K562 (cell line): ENCODE measurements at regions not wholly inside any gene's neighbourhood (a gene's known extent, or its start where the extent isn't known, plus 50 kb on each side); places are given as distances from the start of the nearest gene placed in this dataset.

Source experiments
- ATAC-seq: fragments of 200-7000 bp; cut with Tn5 transposase; 3 replicates; pipeline ENCODE4 v1.9.1; 2020; ENCODE audit warnings: moderate library complexity
- BruUV-seq: library from RNA; stranded (reverse); fragments of 400-500 nt; replicated peaks from 2 replicates; lab custom pipeline; 2021; lab: Mats Ljungman, UMichigan
- CTCF ChIA-PET: fragments of 300-600 bp; formaldehyde crosslinking; extraction: SDS; loops from one replicate; lab custom pipeline; 2021; ENCODE audit warnings: low intra/inter-chr PET ratio; lab: Yijun Ruan, JAX
- POLR2A ChIA-PET: fragments of 300-600, 350-650 bp; sonication (Branson Sonifier 250); formaldehyde crosslinking; extraction: SDS; loops from one replicate; lab custom pipeline; 2021; ENCODE audit warnings: antibody characterized with exemption, inconsistent platforms; lab: Yijun Ruan, JAX
- DNase-seq, 4 experiments: peaks; one replicate each; pipeline versions ENCODE4 v3.0.0 to v3.0.0-alpha.2; 2011 to 2018; ENCODE audit warnings: low spot score in 3 of 4, mixed read lengths in 3 of 4; ENCODE audit errors: extremely low read depth in 1 of 4
- FAIRE-seq: peaks from 2 replicates; lab custom pipeline; 2011; peaks lifted over from hg19 to GRCh38; lab: Jason Lieb, UNC
- H2AFZ ChIP-seq: 2 replicates; pipeline ENCODE4 v1.6.0; 2011; ENCODE audit warnings: low read depth, low read length, control low read depth, inconsistent platforms
- H3K27ac ChIP-seq: fragments of 200-600 bp; 3 replicates; pipeline ENCODE4 v1.8.0; 2011; ENCODE audit warnings: low read depth, mild to moderate bottlenecking, control low read depth, inconsistent platforms, low read length, moderate library complexity, mixed read lengths; ENCODE audit errors: extremely low read depth
- H3K27me3 ChIP-seq, 2 experiments: fragments of 300-600 bp in 1 of 2; 2 replicates in 1 of 2; 3 replicates in 1 of 2; pipeline versions ENCODE4 v1.6.0 to v1.8.0; 2011; ENCODE audit warnings: inconsistent platforms in 2 of 2, low read length in 2 of 2, mild to moderate bottlenecking in 1 of 2, mixed read lengths in 1 of 2, moderate library complexity in 1 of 2; ENCODE audit not compliant: control insufficient read depth in 2 of 2, insufficient read depth in 2 of 2
- H3K36me3 ChIP-seq: fragments of 300-600 bp; 3 replicates; pipeline ENCODE4 v1.8.0; 2011; ENCODE audit warnings: mild to moderate bottlenecking, low read length, inconsistent platforms; ENCODE audit not compliant: control insufficient read depth, insufficient read depth
- H3K4me1 ChIP-seq, 2 experiments: fragments of 200-600 bp in 1 of 2; replicated peaks in 1 of 2; 2 replicates in 1 of 2; 3 replicates in 1 of 2; pipeline versions ENCODE4 v1.5.1 to v1.8.0; 2011; ENCODE audit warnings: inconsistent platforms in 2 of 2, low read length in 2 of 2, mild to moderate bottlenecking in 1 of 2, mixed read lengths in 1 of 2, moderate library complexity in 1 of 2; ENCODE audit not compliant: control insufficient read depth in 2 of 2, insufficient read depth in 2 of 2
- H3K4me2 ChIP-seq: 2 replicates; pipeline ENCODE4 v1.6.1; 2011; ENCODE audit warnings: low read length, control low read depth, inconsistent platforms, mixed read lengths; ENCODE audit not compliant: insufficient read depth
- H3K4me3 ChIP-seq: fragments of 200-600 bp; sonication (generic), shearing (Covaris generic); 2 replicates; pipeline ENCODE4 v1.5.1; 2016; ENCODE audit warnings: control low read depth, inconsistent platforms
- H3K79me2 ChIP-seq: fragments of 200-600 bp; 3 replicates; pipeline ENCODE4 v1.8.0; 2011; ENCODE audit warnings: low read length, inconsistent platforms; ENCODE audit not compliant: control insufficient read depth, insufficient read depth
- H3K9ac ChIP-seq, 2 experiments: 2 replicates each; pipeline versions ENCODE4 v1.6.0 to v1.6.1; 2011; ENCODE audit warnings: low read depth in 2 of 2, low read length in 2 of 2, control low read depth in 1 of 2, inconsistent platforms in 1 of 2, mild to moderate bottlenecking in 1 of 2, mixed read lengths in 1 of 2; ENCODE audit not compliant: insufficient read depth in 1 of 2
- H3K9me1 ChIP-seq: one replicate; pipeline ENCODE4 v1.6.0; 2011; ENCODE audit warnings: inconsistent platforms, mild to moderate bottlenecking, low read length, moderate library complexity; ENCODE audit not compliant: control insufficient read depth, insufficient read depth
- H3K9me3 ChIP-seq: replicated peaks from 2 replicates; pipeline ENCODE4 v1.5.1; 2011; ENCODE audit warnings: low read depth, low read length, inconsistent platforms; ENCODE audit not compliant: control insufficient read depth, insufficient read depth
- H4K20me1 ChIP-seq: replicated peaks from 2 replicates; pipeline ENCODE4 v1.6.1; 2011; ENCODE audit warnings: low read length, inconsistent platforms, mixed read lengths; ENCODE audit not compliant: control insufficient read depth, insufficient read depth
- GMEB1 ChIP-seq: fragments of 250-450 bp; sonication (Bioruptor Pico); IDR thresholded peaks from 2 replicates; pipeline ENCODE4 v1.4.0; 2020; ENCODE audit warnings: mild to moderate bottlenecking
- MED1 ChIP-seq: sonication (generic); formaldehyde crosslinking; IDR thresholded peaks from 2 replicates; pipeline ENCODE4 v1.8.1; 2023; ENCODE audit warnings: missing genetic modification reagents, borderline replicate concordance
- MTA2 ChIP-seq: fragments of 450-650 bp; IDR thresholded peaks from 2 replicates; pipeline ENCODE4 v1.6.1; 2016; ENCODE audit warnings: low read depth
- POLR2AphosphoS2 ChIP-seq: IDR thresholded peaks from 2 replicates; pipeline ENCODE4 v1.6.1; 2012; ENCODE audit warnings: low read length, improper control_type of control experiment
- PTBP1 ChIP-seq: fragments of 200-400 bp; formaldehyde crosslinking; IDR thresholded peaks from 2 replicates; pipeline ENCODE4 v1.6.1; 2017; ENCODE audit warnings: low read depth, low read length
- ZBTB17 ChIP-seq: fragments of 450-650 bp; formaldehyde crosslinking; IDR thresholded peaks from 2 replicates; pipeline ENCODE4 v1.4.0; 2020; ENCODE audit warnings: mild to moderate bottlenecking
- ZFPM2 ChIP-seq: fragments of 250-450 bp; sonication (Bioruptor Pico); IDR thresholded peaks from 2 replicates; pipeline ENCODE4 v1.5.1; 2022; ENCODE audit warnings: mild to moderate bottlenecking
- WGBS: fragments of 100-300 bp; shearing (Covaris generic); methylation state at CpG from one replicate; pipeline ENCODE4 v1.1.6; 2016; ENCODE audit warnings: low coverage, mixed read lengths; ENCODE audit not compliant: insufficient coverage; ENCODE audit errors: missing lambda C conversion rate; 5-methylcytosine and 5-hydroxymethylcytosine counted together
- in situ Hi-C: fragments of 300-500 bp; cut with MboI; formaldehyde crosslinking; loops from 4 replicates; pipeline ENCODE4 v1.15.0; 2018; ENCODE audit warnings: inconsistent platforms, mixed read lengths
- intact Hi-C: fragments of 100-400 bp; cut with micrococcal nuclease; formaldehyde crosslinking; loops from 2 replicates; pipeline ENCODE4 v1.14.2; 2022

- Histone ChIP-seq H3K4me1 (no peaks in the 10 kb centered on the region; a peak in 1 of 5 replicates), H3K27ac (no peak overlapping the region), H2AFZ (no peak overlapping the region), H3K9me1 (no peaks in the 10 kb centered on the region), H3K9ac (no peak overlapping the region), H3K9me3 (no peaks in the 10 kb centered on the region), H3K4me2 (no peak overlapping the region), H4K20me1 (no peaks in the 10 kb centered on the region), H3K79me2 (no peaks in the 10 kb centered on the region), H3K4me3 (no peak overlapping the region), H3K36me3 (no peaks in the 10 kb centered on the region), H3K27me3 (no peaks in the 10 kb centered on the region)
- no peak for FAIRE-seq
- in situ Hi-C loops (no loop called here), intact Hi-C loops (loop anchor here (10.0 kb wide), 2 partner anchors 80 to 340 kb away; no protein-coding TSS in a partner anchor)
- WGBS, result 50% methylated on average over 2 of the region's 2 CpGs
- DNase-seq, result no peak
- no peak for ATAC-seq
- TF ChIP-seq MTA2 (no peak), GMEB1 (CRISPR knock-in tag) (no peak), ZFPM2 (CRISPR knock-in tag) (no peak), MED1 (CRISPR knock-in tag) (no peak), PTBP1 (no peak), ZBTB17 (no peak), POLR2AphosphoS2 (no peak)
- CTCF ChIA-PET, result no interaction called here
- POLR2A ChIA-PET, result no interaction called here
- BruUV-seq, result no TSS peak
Measured at GRCh38 chr12:127024791-127025190, 1242.2 kb upstream of the TMEM132C start.
